GM18499 (cell line): ENCODE measurements at regions not wholly inside any gene's neighbourhood (a gene's known extent, or its start where the extent isn't known, plus 50 kb on each side); places are given as distances from the start of the nearest gene placed in this dataset.

Experiments
- ATAC-seq: cut with Tn5 transposase; IDR thresholded peaks from one replicate; pipeline ENCODE4 v1.9.1; 2021; ENCODE audit warnings: moderate number of reproducible peaks; ENCODE audit not compliant: insufficient read depth, unreplicated experiment

GRCh38 chr5:1945606-1946005, 62.9 kb upstream of the IRX4 start:
- ATAC-seq, result no peak

- ATAC-seq, result no peak
These were observed 61.7 kb upstream of the IRX4 start for GRCh38 chr5:1944408-1944807.

DNA sequence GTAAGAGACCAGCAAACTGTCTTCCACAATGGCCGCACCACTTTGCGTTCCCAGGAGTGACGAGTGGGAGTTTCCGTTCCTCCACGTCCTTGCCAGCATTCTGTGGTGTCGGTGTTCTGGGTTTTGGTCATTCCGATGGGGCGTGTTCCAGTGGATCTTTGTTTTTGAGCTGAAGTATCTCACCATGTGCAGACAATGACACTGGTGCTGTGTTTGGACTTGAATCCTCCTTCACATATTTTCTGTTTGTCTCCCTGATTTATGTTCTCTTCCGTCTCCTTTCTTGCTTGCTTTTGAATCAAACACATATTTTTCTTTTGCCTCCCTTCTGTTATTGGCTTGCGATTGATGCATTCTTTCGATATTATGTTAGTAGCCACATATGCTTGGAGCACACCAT, 60.8 kb upstream of the IRX4 start:
- no peak for ATAC-seq

DNA sequence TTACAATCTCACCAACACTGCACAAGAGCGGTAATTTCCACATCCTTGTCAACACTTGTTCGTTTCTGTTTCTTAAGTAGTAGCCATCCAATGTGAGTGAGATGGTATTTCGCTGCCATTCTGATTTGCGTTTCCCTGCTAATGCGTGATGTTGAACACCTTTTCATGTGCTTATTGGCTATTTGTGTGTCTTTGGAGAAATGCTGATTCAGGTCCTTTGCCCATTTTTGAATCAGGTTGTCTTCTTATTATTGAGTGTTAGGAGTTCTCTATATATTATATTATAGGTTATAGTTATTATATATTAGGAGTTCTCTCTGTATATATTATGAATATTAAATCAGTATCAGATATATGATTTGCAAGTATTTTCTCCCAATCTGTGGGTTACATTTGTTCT, 59.9 kb upstream of the IRX4 start:
- no peak for ATAC-seq

- no peak for ATAC-seq
These were observed 59.4 kb upstream of the IRX4 start for GRCh38 chr5:1942158-1942557.

DNA sequence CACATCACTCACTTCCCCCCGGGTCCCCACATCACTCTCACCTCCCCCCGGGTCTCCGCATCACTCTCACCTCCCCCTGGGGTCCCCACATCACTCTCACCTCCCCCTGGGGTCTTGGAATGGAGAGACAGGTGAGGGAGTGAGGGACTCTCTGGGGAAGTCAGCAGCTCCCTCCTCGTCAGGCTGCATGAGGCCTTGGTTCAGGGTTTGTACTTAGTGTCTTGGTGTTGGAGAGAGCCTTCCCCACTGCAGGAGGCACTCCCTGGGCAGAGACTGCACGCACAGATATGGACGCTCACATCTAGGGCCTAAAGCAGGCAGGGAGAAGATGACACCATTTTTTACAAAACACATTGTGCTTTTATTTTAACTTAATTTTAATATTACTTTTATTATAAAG, 56.5 kb upstream of the IRX4 start:
- ATAC-seq, result no peak

- ATAC-seq, result no peak
These were observed 55.7 kb upstream of the IRX4 start for GRCh38 chr5:1938310-1939000.

DNA sequence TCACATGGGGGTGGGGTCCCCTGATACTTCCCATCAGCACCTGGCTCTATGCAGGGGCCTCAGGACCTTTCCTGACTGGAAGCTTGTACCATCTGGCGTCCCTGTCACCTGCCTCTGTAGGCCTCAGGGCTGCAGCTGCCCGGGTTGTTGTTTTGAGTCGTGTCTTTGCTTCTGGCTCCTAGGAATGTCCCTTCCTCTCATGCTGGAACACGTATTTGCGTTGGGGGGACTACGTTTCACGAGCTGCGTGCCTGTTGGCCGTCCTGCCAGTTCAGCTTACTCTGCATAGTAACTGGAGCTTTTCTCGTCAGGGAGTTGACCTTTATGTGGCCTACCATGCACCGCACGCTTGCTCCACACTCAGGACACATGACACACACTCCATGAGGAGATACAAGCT, 54.9 kb upstream of the IRX4 start:
- no peak for ATAC-seq

GRCh38 chr5:1936901-1937300, 54.2 kb upstream of the IRX4 start:
- no peak for ATAC-seq

GRCh38 chr5:1936413-1936812, 53.7 kb upstream of the IRX4 start:
- no peak for ATAC-seq

- no peak for ATAC-seq
These were observed 52.2 kb upstream of the IRX4 start for GRCh38 chr5:1934801-1935429.

- ATAC-seq, result no peak
These were observed 51.3 kb upstream of the IRX4 start for GRCh38 chr5:1934056-1934394.

- no peak for ATAC-seq
These were observed 50.8 kb upstream of the IRX4 start for GRCh38 chr5:1933364-1934055.
